SK-N-SH treated with all-trans-retinoic acid at 6 μM for 48 hours (cell line): ENCODE measurements at regions not wholly inside any gene's neighbourhood (a gene's known extent, or its start where the extent isn't known, plus 50 kb on each side); places are given as distances from the start of the nearest gene placed in this dataset.

ENCODE experiments used
- ATAC-seq: fragments of 200-7000 bp; cut with Tn5 transposase; 3 replicates; pipeline ENCODE4 v1.9.1; 2020; ENCODE audit warnings: mild to moderate bottlenecking, moderate library complexity
- ARNTL ChIP-seq: fragments of 450-650 bp; formaldehyde crosslinking; IDR thresholded peaks from 2 replicates; pipeline ENCODE4 v1.5.0; 2020; ENCODE audit warnings: low read depth, mild to moderate bottlenecking, moderate library complexity, borderline replicate concordance
- BACH2 ChIP-seq: fragments of 250-450 bp; sonication (Bioruptor Pico); IDR thresholded peaks from 2 replicates; pipeline ENCODE4 v1.9.0; 2021; ENCODE audit warnings: mild to moderate bottlenecking, borderline replicate concordance
- CREB5 ChIP-seq: fragments of 250-450 bp; sonication (Bioruptor Pico); IDR thresholded peaks from 2 replicates; pipeline ENCODE4 v1.5.1; 2020; ENCODE audit warnings: low read depth, mild to moderate bottlenecking, moderate library complexity
- CSDC2 ChIP-seq: fragments of 250-450 bp; sonication (Bioruptor Pico); IDR thresholded peaks from 2 replicates; pipeline ENCODE4 v1.5.0; 2020; ENCODE audit warnings: mild to moderate bottlenecking, moderate library complexity
- CSRNP3 ChIP-seq: fragments of 250-450 bp; sonication (Bioruptor Pico); IDR thresholded peaks from 2 replicates; pipeline ENCODE4 v1.5.1; 2021; ENCODE audit warnings: mild to moderate bottlenecking, moderate library complexity
- ESRRG ChIP-seq: fragments of 250-450 bp; sonication (Bioruptor Pico); IDR thresholded peaks from 2 replicates; pipeline ENCODE4 v1.6.1; 2021; ENCODE audit warnings: mild to moderate bottlenecking
- GLIS3 ChIP-seq: fragments of 250-450 bp; sonication (Bioruptor Pico); IDR thresholded peaks from 2 replicates; pipeline ENCODE4 v1.5.0; 2020; ENCODE audit warnings: mild to moderate bottlenecking, moderate library complexity
- ISL1 ChIP-seq: fragments of 250-450 bp; sonication (Bioruptor Pico); IDR thresholded peaks from 2 replicates; pipeline ENCODE4 v2.1.2; 2022; ENCODE audit warnings: mild to moderate bottlenecking, moderate library complexity
- OSR1 ChIP-seq: fragments of 250-450 bp; sonication (Bioruptor Pico); IDR thresholded peaks from 2 replicates; pipeline ENCODE4 v1.8.0; 2022; ENCODE audit warnings: moderate library complexity, mild to moderate bottlenecking, inconsistent platforms
- PATZ1 ChIP-seq: fragments of 250-450 bp; sonication (Bioruptor Pico); IDR thresholded peaks from 2 replicates; pipeline ENCODE4 v1.8.0; 2020; ENCODE audit warnings: mild to moderate bottlenecking, moderate library complexity, borderline replicate concordance
- POU6F1 ChIP-seq: fragments of 250-450 bp; sonication (Bioruptor Pico); IDR thresholded peaks from 2 replicates; pipeline ENCODE4 v1.8.0; 2021; ENCODE audit warnings: low read depth, mild to moderate bottlenecking, moderate library complexity, borderline replicate concordance
- PPARA ChIP-seq: fragments of 250-450 bp; sonication (Bioruptor Pico); IDR thresholded peaks from 2 replicates; pipeline ENCODE4 v1.5.0; 2020; ENCODE audit warnings: mild to moderate bottlenecking, borderline replicate concordance
- RARB ChIP-seq: fragments of 250-450 bp; sonication (Bioruptor Pico); IDR thresholded peaks from 2 replicates; pipeline ENCODE4 v1.8.0; 2021; ENCODE audit warnings: mild to moderate bottlenecking, moderate library complexity
- SNAI2 ChIP-seq: fragments of 250-450 bp; sonication (Bioruptor Pico); IDR thresholded peaks from 2 replicates; pipeline ENCODE4 v1.5.0; 2020; ENCODE audit warnings: mild to moderate bottlenecking, moderate library complexity
- TCF4 ChIP-seq: fragments of 250-450 bp; sonication (Bioruptor Pico); IDR thresholded peaks from 2 replicates; pipeline ENCODE4 v1.8.0; 2021; ENCODE audit warnings: mild to moderate bottlenecking, moderate library complexity, borderline replicate concordance
- TOX ChIP-seq: fragments of 250-450 bp; sonication (Bioruptor Pico); IDR thresholded peaks from 2 replicates; pipeline ENCODE4 v1.8.0; 2021; ENCODE audit warnings: mild to moderate bottlenecking, moderate library complexity, borderline replicate concordance
- ZFP3 ChIP-seq: fragments of 250-450 bp; sonication (Bioruptor Pico); IDR thresholded peaks from 2 replicates; pipeline ENCODE4 v1.5.0; 2020; ENCODE audit warnings: mild to moderate bottlenecking, moderate library complexity
- ZFP30 ChIP-seq: fragments of 450-650 bp; formaldehyde crosslinking; IDR thresholded peaks from 2 replicates; pipeline ENCODE4 v1.5.0; 2022; ENCODE audit warnings: mild to moderate bottlenecking, moderate library complexity
- ZNF565 ChIP-seq: fragments of 450-650 bp; formaldehyde crosslinking; conservative IDR thresholded peaks from 2 replicates; pipeline ENCODE4 v1.5.0; 2020; ENCODE audit warnings: low read depth, mild to moderate bottlenecking, moderate library complexity
- ZNF70 ChIP-seq: fragments of 450-650 bp; formaldehyde crosslinking; IDR thresholded peaks from 2 replicates; pipeline ENCODE4 v1.5.0; 2020; ENCODE audit warnings: mild to moderate bottlenecking, moderate library complexity

- TF ChIP-seq ISL1 = no peak
- no peak for TF ChIP-seq ZFP30
- no peak for TF ChIP-seq ARNTL (CRISPR knock-in tag)
- TF ChIP-seq TCF4 (CRISPR knock-in tag) = no peak
- TF ChIP-seq OSR1 = no peak
- ATAC-seq = peak; percentile 87
Measured at GRCh38 chr12:127083008-127083949, 1183.7 kb upstream of the TMEM132C start.

- no peak for ATAC-seq
- TF ChIP-seq ZFP30 = no peak
- TF ChIP-seq SNAI2 (CRISPR knock-in tag) = no peak
- no peak for TF ChIP-seq ARNTL (CRISPR knock-in tag)
- TF ChIP-seq POU6F1 = no peak
- no peak for TF ChIP-seq GLIS3 (CRISPR knock-in tag)
- no peak for TF ChIP-seq OSR1
- no peak for TF ChIP-seq CSDC2 (CRISPR knock-in tag)
- no peak for TF ChIP-seq CREB5 (CRISPR knock-in tag)
- TF ChIP-seq ISL1 = no peak
- no peak for TF ChIP-seq ZFP3 (CRISPR knock-in tag)
- TF ChIP-seq PPARA (CRISPR knock-in tag) = no peak
- TF ChIP-seq ESRRG (CRISPR knock-in tag) = no peak
- TF ChIP-seq RARB (CRISPR knock-in tag) = no peak
- TF ChIP-seq ZNF70 (CRISPR knock-in tag) = no peak
- no peak for TF ChIP-seq TOX (CRISPR knock-in tag)
Measured at GRCh38 chr12:127101076-127101475, 1165.9 kb upstream of the TMEM132C start.

GRCh38 chr12:127106041-127106440 lies 1160.9 kb upstream of the TMEM132C start:
- TF ChIP-seq POU6F1 (no peak), GLIS3 (CRISPR knock-in tag) (no peak)
- ATAC-seq = no peak

GRCh38 chr12:127106697-127107096 lies 1160.3 kb upstream of the TMEM132C start:
- ATAC-seq = no peak
- TF ChIP-seq PATZ1 (CRISPR knock-in tag) = no peak
- no peak for TF ChIP-seq TCF4 (CRISPR knock-in tag)
- TF ChIP-seq BACH2 (CRISPR knock-in tag) = no peak
- TF ChIP-seq CREB5 (CRISPR knock-in tag) = no peak
- no peak for TF ChIP-seq ZFP3 (CRISPR knock-in tag)
- no peak for TF ChIP-seq SNAI2 (CRISPR knock-in tag)
- TF ChIP-seq ZNF565 (CRISPR knock-in tag) = no peak
- no peak for TF ChIP-seq OSR1
- no peak for TF ChIP-seq ARNTL (CRISPR knock-in tag)
- TF ChIP-seq CSRNP3 = no peak
- no peak for TF ChIP-seq ZNF70 (CRISPR knock-in tag)
- TF ChIP-seq ISL1 = no peak
